H1 (cell line): ENCODE measurements at regions not wholly inside any gene's neighbourhood (a gene's known extent, or its start where the extent isn't known, plus 50 kb on each side); places are given as distances from the start of the nearest gene placed in this dataset.

Experiments used
- CTCF ChIA-PET: fragments of 300-600 bp; sonication (Branson Sonifier 250); formaldehyde crosslinking; loops from one replicate; lab custom pipeline; 2021; ENCODE audit not compliant: partially characterized antibody; lab: Charles Lee
- POLR2A ChIA-PET: fragments of 300-600 bp; sonication (Branson Sonifier 250); formaldehyde crosslinking; loops from one replicate; lab custom pipeline; 2021; ENCODE audit warnings: inconsistent platforms; ENCODE audit not compliant: partially characterized antibody; lab: Charles Lee
- DNase-seq, 2 experiments: peaks; one replicate each; pipeline versions ENCODE4 v3.0.0 to v3.0.0-alpha.2; 2010 to 2022; ENCODE audit warnings: low spot score in 2 of 2, low read depth in 1 of 2, mixed read lengths in 1 of 2
- FAIRE-seq: peaks from 2 replicates; lab custom pipeline; 2011; peaks lifted over from hg19 to GRCh38; lab: Jason Lieb, UNC
- H2AFZ ChIP-seq: 2 replicates; pipeline ENCODE4 v1.8.1; 2012; ENCODE audit warnings: low read length, inconsistent platforms
- H2AK5ac ChIP-seq: 2 replicates; pipeline ENCODE4 v1.6.1; 2013; ENCODE audit warnings: low read depth, low read length
- H2BK120ac ChIP-seq: replicated peaks from 2 replicates; pipeline ENCODE3; 2013; ENCODE audit warnings: low read depth, low read length, inconsistent platforms
- H2BK12ac ChIP-seq: 2 replicates; pipeline ENCODE4 v1.6.1; 2013; ENCODE audit warnings: low read depth, low read length
- H2BK15ac ChIP-seq: 2 replicates; pipeline ENCODE4 v1.6.1; 2013; ENCODE audit warnings: low read length
- H2BK20ac ChIP-seq: 2 replicates; pipeline ENCODE4 v1.6.1; 2013; ENCODE audit warnings: low read length
- H2BK5ac ChIP-seq: 2 replicates; pipeline ENCODE4 v1.6.1; 2013; ENCODE audit warnings: low read depth, low read length
- H3K14ac ChIP-seq: 2 replicates; pipeline ENCODE4 v1.6.1; 2013; ENCODE audit warnings: inconsistent platforms; ENCODE audit not compliant: insufficient read length
- H3K18ac ChIP-seq: 2 replicates; pipeline ENCODE4 v1.6.1; 2013; ENCODE audit warnings: low read length; ENCODE audit errors: extremely low read depth
- H3K23ac ChIP-seq: 2 replicates; pipeline ENCODE4 v1.6.1; 2013; ENCODE audit warnings: inconsistent platforms; ENCODE audit not compliant: insufficient read length
- H3K23me2 ChIP-seq: 2 replicates; pipeline ENCODE4 v1.6.1; 2013; ENCODE audit warnings: low read depth, low read length
- H3K27ac ChIP-seq: 2 replicates; pipeline ENCODE4 v1.6.1; 2011; ENCODE audit warnings: low read depth, low read length, inconsistent platforms
- H3K27me3 ChIP-seq, 4 experiments: replicated peaks in 1 of 4; 1 replicate in 1 of 4; 2 replicates in 3 of 4; pipeline versions ENCODE4 v1.6.1 to v1.8.1; 2011 to 2013; ENCODE audit warnings: low read length in 3 of 4, mild to moderate bottlenecking in 3 of 4, inconsistent platforms in 2 of 4, mixed read lengths in 2 of 4, moderate library complexity in 1 of 4; ENCODE audit not compliant: control insufficient read depth in 3 of 4, insufficient read depth in 3 of 4; ENCODE audit errors: extremely low read depth in 1 of 4
- H3K36me3 ChIP-seq, 4 experiments: 2 replicates each; pipeline versions ENCODE4 v1.6.1 to v1.8.1; 2011 to 2013; ENCODE audit warnings: mild to moderate bottlenecking in 4 of 4, low read length in 3 of 4, moderate library complexity in 2 of 4, control low read depth in 1 of 4, inconsistent platforms in 1 of 4; ENCODE audit not compliant: insufficient read depth in 4 of 4, control insufficient read depth in 2 of 4
- H3K4ac ChIP-seq: replicated peaks from 2 replicates; pipeline ENCODE3; 2013; ENCODE audit warnings: low read length, low read depth, mixed read lengths, inconsistent platforms; ENCODE audit not compliant: insufficient read length
- H3K4me1 ChIP-seq, 4 experiments: replicated peaks in 1 of 4; 1 replicate in 1 of 4; 2 replicates in 3 of 4; pipeline versions ENCODE4 v1.6.1 to v1.8.1; 2011 to 2013; ENCODE audit warnings: low read length in 3 of 4, inconsistent platforms in 2 of 4, mixed read lengths in 1 of 4; ENCODE audit not compliant: insufficient read depth in 4 of 4, control insufficient read depth in 3 of 4
- H3K4me2 ChIP-seq, 2 experiments: 2 replicates each; pipeline versions ENCODE4 v1.6.1 to v1.8.1; 2011 to 2013; ENCODE audit warnings: low read depth in 2 of 2, low read length in 2 of 2, control low read depth in 1 of 2, inconsistent platforms in 1 of 2, mild to moderate bottlenecking in 1 of 2; ENCODE audit not compliant: insufficient read depth in 1 of 2
- H3K4me3 ChIP-seq, 4 experiments: fragments of 200-600, 300-600 bp in 1 of 4; sonication (generic), shearing (Covaris generic), sonication (Bioruptor Twin) in 1 of 4; 2 replicates each; pipeline versions ENCODE4 v1.5.1 to v1.8.1; 2011 to 2016; ENCODE audit warnings: low read length in 4 of 4, low read depth in 3 of 4, control low read depth in 2 of 4, inconsistent platforms in 2 of 4, mild to moderate bottlenecking in 2 of 4, mixed read lengths in 1 of 4, moderate library complexity in 1 of 4; ENCODE audit not compliant: insufficient read depth in 2 of 4; ENCODE audit errors: extremely low read depth in 1 of 4
- H3K56ac ChIP-seq: replicated peaks from 2 replicates; pipeline ENCODE3; 2013; ENCODE audit warnings: low read depth, mild to moderate bottlenecking, mixed read lengths, low read length, inconsistent platforms; ENCODE audit not compliant: insufficient read length
- H3K79me1 ChIP-seq: 2 replicates; pipeline ENCODE4 v1.6.1; 2013; ENCODE audit warnings: low read depth, low read length, control low read depth
- H3K79me2 ChIP-seq, 2 experiments: 2 replicates each; pipeline versions ENCODE4 v1.6.1 to v1.8.1; 2012 to 2013; ENCODE audit warnings: low read length in 2 of 2, mild to moderate bottlenecking in 2 of 2, inconsistent platforms in 1 of 2; ENCODE audit not compliant: insufficient read depth in 2 of 2, control insufficient read depth in 1 of 2
- H3K9ac ChIP-seq, 4 experiments: replicated peaks in 1 of 4; 1 replicate in 1 of 4; 2 replicates in 3 of 4; pipeline versions ENCODE4 v1.6.1 to v1.8.1; 2011 to 2013; ENCODE audit warnings: low read depth in 3 of 4, low read length in 3 of 4, control low read depth in 2 of 4, mild to moderate bottlenecking in 2 of 4, moderate library complexity in 2 of 4, inconsistent platforms in 1 of 4; ENCODE audit errors: extremely low read depth in 1 of 4
- H3K9me3 ChIP-seq, 2 experiments: 2 replicates each; pipeline versions ENCODE4 v1.6.1 to v1.8.1; 2012 to 2013; ENCODE audit warnings: mild to moderate bottlenecking in 2 of 2, moderate library complexity in 2 of 2, control low read depth in 1 of 2, inconsistent platforms in 1 of 2, low read depth in 1 of 2, low read length in 1 of 2, mixed read lengths in 1 of 2; ENCODE audit not compliant: insufficient read depth in 2 of 2
- H4K20me1 ChIP-seq, 2 experiments: replicated peaks in 1 of 2; 2 replicates each; pipeline versions ENCODE3 to v1.8.1; 2011 to 2013; ENCODE audit warnings: inconsistent platforms in 2 of 2, low read length in 2 of 2, mild to moderate bottlenecking in 1 of 2; ENCODE audit not compliant: insufficient read depth in 2 of 2, control insufficient read depth in 1 of 2
- H4K5ac ChIP-seq: 2 replicates; pipeline ENCODE4 v1.6.1; 2013; ENCODE audit warnings: low read length, low read depth, mixed read lengths, inconsistent platforms; ENCODE audit not compliant: insufficient read length
- H4K8ac ChIP-seq: 2 replicates; pipeline ENCODE4 v1.8.0; 2013; ENCODE audit warnings: mild to moderate bottlenecking, moderate library complexity, low read length, inconsistent platforms; ENCODE audit not compliant: insufficient read depth; ENCODE audit errors: extremely low read depth
- H4K91ac ChIP-seq: replicated peaks from 2 replicates; pipeline ENCODE3; 2013; ENCODE audit warnings: low read length, mixed read lengths, inconsistent platforms; ENCODE audit not compliant: insufficient read length
- BRCA1 ChIP-seq: IDR thresholded peaks from 2 replicates; pipeline ENCODE4 v1.6.1; 2012; ENCODE audit warnings: low read depth, low read length, improper control_type of control experiment
- EZH2 ChIP-seq: fragments of 200-600 bp; sonication (generic); IDR thresholded peaks from 2 replicates; pipeline ENCODE4 v1.7.1; 2012; ENCODE audit warnings: low read depth, mild to moderate bottlenecking, moderate library complexity, low read length, inconsistent platforms; ENCODE audit not compliant: severe bottlenecking
- FOSL1 ChIP-seq: IDR thresholded peaks from 2 replicates; pipeline ENCODE4 v1.6.1; 2011; ENCODE audit warnings: mild to moderate bottlenecking, low read depth, low read length, moderate library complexity; ENCODE audit not compliant: insufficient read depth
- HDAC6 ChIP-seq: IDR thresholded peaks from one replicate; pipeline ENCODE4 v1.7.1; 2012; ENCODE audit warnings: low read depth, mild to moderate bottlenecking, inconsistent platforms, low read length, moderate library complexity
- KDM1A ChIP-seq: fragments of 200-600, 300-600 bp; sonication (generic); IDR thresholded peaks from 2 replicates; pipeline ENCODE4 v1.7.1; 2016; ENCODE audit warnings: mild to moderate bottlenecking, low read length, borderline replicate concordance
- MAFK ChIP-seq: IDR thresholded peaks from 2 replicates; pipeline ENCODE4 v1.6.1; 2012; ENCODE audit warnings: low read depth, mild to moderate bottlenecking, improper control_type of control experiment, low read length
- MAX ChIP-seq: IDR thresholded peaks from 2 replicates; pipeline ENCODE4 v1.6.1; 2012; ENCODE audit warnings: inconsistent platforms
- NANOG ChIP-seq: IDR thresholded peaks from 2 replicates; pipeline ENCODE4 v1.6.1; 2011; ENCODE audit warnings: low read length, low read depth, mild to moderate bottlenecking, inconsistent platforms; ENCODE audit not compliant: insufficient read depth, poor library complexity, severe bottlenecking
- POLR2AphosphoS5 ChIP-seq: IDR thresholded peaks from 2 replicates; pipeline ENCODE4 v1.6.1; 2011; ENCODE audit warnings: low read depth, low read length
- RFX5 ChIP-seq: IDR thresholded peaks from 2 replicates; pipeline ENCODE4 v1.6.1; 2011; ENCODE audit warnings: low read depth, low read length, improper control_type of control experiment, borderline replicate concordance
- RNF2 ChIP-seq: fragments of 200-900, 300-1000 bp; sonication (generic); IDR thresholded peaks from 2 replicates; pipeline ENCODE4 v1.7.1; 2016; ENCODE audit warnings: borderline replicate concordance, low read depth, mild to moderate bottlenecking, antibody characterized with exemption, low read length; ENCODE audit not compliant: poor library complexity, severe bottlenecking; ENCODE audit errors: missing control alignments
- SUZ12 ChIP-seq: fragments of 200-600 bp; sonication (generic); IDR thresholded peaks from 2 replicates; pipeline ENCODE4 v1.6.1; 2012; ENCODE audit warnings: mild to moderate bottlenecking, inconsistent platforms, low read length, moderate library complexity, mixed read lengths
- TEAD4 ChIP-seq: IDR thresholded peaks from 2 replicates; pipeline ENCODE4 v1.6.1; 2012; ENCODE audit warnings: low read depth, low read length, inconsistent platforms, mixed read lengths
- WGBS, 2 experiments: shearing (Covaris generic) in 1 of 2; methylation state at CpG; one replicate each; pipeline versions ENCODE4 v1.1.6 to v1.1.7; 2013 to 2015; ENCODE audit warnings: low lambda C conversion rate in 2 of 2, mixed read lengths in 2 of 2, inconsistent platforms in 1 of 2, low coverage in 1 of 2, missing lambda C conversion rate in 1 of 2; ENCODE audit not compliant: insufficient replicate concordance in 2 of 2, insufficient coverage in 1 of 2, insufficient read length in 1 of 2; ENCODE audit errors: extremely low coverage in 1 of 2, missing lambda C conversion rate in 1 of 2; 5-methylcytosine and 5-hydroxymethylcytosine counted together

- Histone ChIP-seq H4K91ac (no peak overlapping the region), H3K4ac (no peak overlapping the region), H3K36me3 (peaks cover 0 to 2% (median 0%) of the 10 kb centered on the region in 4 experiments; a peak in 2 of 8 replicates), H2BK12ac (no peak overlapping the region), H3K4me2 (no peak overlapping the region), H2BK20ac (no peak overlapping the region), H3K9me3 (peaks cover 0 to 7% of the 10 kb centered on the region in 2 experiments; a peak in 1 of 4 replicates), H3K56ac (no peak overlapping the region), H3K27ac (no peak overlapping the region), H3K14ac (no peak overlapping the region), H3K23me2 (no peaks in the 10 kb centered on the region), H3K4me1 (no peaks in the 10 kb centered on the region), H3K18ac (no peak overlapping the region), H3K4me3 (no peak overlapping the region), H2AK5ac (no peak overlapping the region), H4K8ac (no peak overlapping the region), H4K20me1 (no peaks in the 10 kb centered on the region), H2AFZ (no peak overlapping the region), H3K23ac (no peak overlapping the region), H4K5ac (no peak overlapping the region), H3K79me1 (no peaks in the 10 kb centered on the region), H2BK120ac (no peak overlapping the region), H3K27me3 (peaks cover 0 to 1% (median 0%) of the 10 kb centered on the region in 4 experiments; a peak in 1 of 7 replicates), H3K9ac (no peak overlapping the region), H3K79me2 (no peaks in the 10 kb centered on the region), H2BK5ac (no peak overlapping the region), H2BK15ac (no peak overlapping the region)
- FAIRE-seq (no peak), DNase-seq (no peak)
- TF ChIP-seq FOSL1: no peak
- no peak for TF ChIP-seq RNF2
- no peak for TF ChIP-seq NANOG
- no peak for TF ChIP-seq KDM1A
- TF ChIP-seq EZH2: no peak
- no peak for TF ChIP-seq POLR2AphosphoS5
- no peak for TF ChIP-seq BRCA1
- no peak for TF ChIP-seq RFX5
- no peak for TF ChIP-seq SUZ12
- TF ChIP-seq TEAD4: no peak
- TF ChIP-seq MAFK: no peak
- no peak for TF ChIP-seq MAX
- TF ChIP-seq HDAC6: no peak
- CTCF ChIA-PET: interaction anchor here (0.6 kb wide), 1 partner anchor 397 kb away, joined by 3 read pairs; no protein-coding TSS in a partner anchor
- POLR2A ChIA-PET: no interaction called here
- WGBS, 2 experiments: 100% methylated on average over 3 of the region's 3 CpGs; no CpG with 5 or more reads in 1 of the 2 experiments
These were observed 317.4 kb upstream of the ETAA1 start for GRCh38 chr2:67079729-67080128.
